K562 (cell line): ENCODE measurements at regions not wholly inside any gene's neighbourhood (a gene's known extent, or its start where the extent isn't known, plus 50 kb on each side); places are given as distances from the start of the nearest gene placed in this dataset.

Experiments
- ATAC-seq: fragments of 200-7000 bp; cut with Tn5 transposase; 3 replicates; pipeline ENCODE4 v1.9.1; 2020; ENCODE audit warnings: moderate library complexity
- BruUV-seq: library from RNA; stranded (reverse); fragments of 400-500 nt; replicated peaks from 2 replicates; lab custom pipeline; 2021; lab: Mats Ljungman, UMichigan
- CTCF ChIA-PET: fragments of 300-600 bp; formaldehyde crosslinking; extraction: SDS; loops from one replicate; lab custom pipeline; 2021; ENCODE audit warnings: low intra/inter-chr PET ratio; lab: Yijun Ruan, JAX
- POLR2A ChIA-PET: fragments of 300-600, 350-650 bp; sonication (Branson Sonifier 250); formaldehyde crosslinking; extraction: SDS; loops from one replicate; lab custom pipeline; 2021; ENCODE audit warnings: antibody characterized with exemption, inconsistent platforms; lab: Yijun Ruan, JAX
- DNase-seq, 4 experiments: peaks; one replicate each; pipeline versions ENCODE4 v3.0.0 to v3.0.0-alpha.2; 2011 to 2018; ENCODE audit warnings: low spot score in 3 of 4, mixed read lengths in 3 of 4; ENCODE audit errors: extremely low read depth in 1 of 4
- FAIRE-seq: peaks from 2 replicates; lab custom pipeline; 2011; peaks lifted over from hg19 to GRCh38; lab: Jason Lieb, UNC
- H2AFZ ChIP-seq: 2 replicates; pipeline ENCODE4 v1.6.0; 2011; ENCODE audit warnings: low read depth, low read length, control low read depth, inconsistent platforms
- H3K27ac ChIP-seq: fragments of 200-600 bp; 3 replicates; pipeline ENCODE4 v1.8.0; 2011; ENCODE audit warnings: low read depth, mild to moderate bottlenecking, control low read depth, inconsistent platforms, low read length, moderate library complexity, mixed read lengths; ENCODE audit errors: extremely low read depth
- H3K27me3 ChIP-seq, 2 experiments: fragments of 300-600 bp in 1 of 2; 2 replicates in 1 of 2; 3 replicates in 1 of 2; pipeline versions ENCODE4 v1.6.0 to v1.8.0; 2011; ENCODE audit warnings: inconsistent platforms in 2 of 2, low read length in 2 of 2, mild to moderate bottlenecking in 1 of 2, mixed read lengths in 1 of 2, moderate library complexity in 1 of 2; ENCODE audit not compliant: control insufficient read depth in 2 of 2, insufficient read depth in 2 of 2
- H3K36me3 ChIP-seq: fragments of 300-600 bp; 3 replicates; pipeline ENCODE4 v1.8.0; 2011; ENCODE audit warnings: mild to moderate bottlenecking, low read length, inconsistent platforms; ENCODE audit not compliant: control insufficient read depth, insufficient read depth
- H3K4me1 ChIP-seq, 2 experiments: fragments of 200-600 bp in 1 of 2; replicated peaks in 1 of 2; 2 replicates in 1 of 2; 3 replicates in 1 of 2; pipeline versions ENCODE4 v1.5.1 to v1.8.0; 2011; ENCODE audit warnings: inconsistent platforms in 2 of 2, low read length in 2 of 2, mild to moderate bottlenecking in 1 of 2, mixed read lengths in 1 of 2, moderate library complexity in 1 of 2; ENCODE audit not compliant: control insufficient read depth in 2 of 2, insufficient read depth in 2 of 2
- H3K4me2 ChIP-seq: 2 replicates; pipeline ENCODE4 v1.6.1; 2011; ENCODE audit warnings: low read length, control low read depth, inconsistent platforms, mixed read lengths; ENCODE audit not compliant: insufficient read depth
- H3K4me3 ChIP-seq: fragments of 200-600 bp; sonication (generic), shearing (Covaris generic); 2 replicates; pipeline ENCODE4 v1.5.1; 2016; ENCODE audit warnings: control low read depth, inconsistent platforms
- H3K79me2 ChIP-seq: fragments of 200-600 bp; 3 replicates; pipeline ENCODE4 v1.8.0; 2011; ENCODE audit warnings: low read length, inconsistent platforms; ENCODE audit not compliant: control insufficient read depth, insufficient read depth
- H3K9ac ChIP-seq, 2 experiments: 2 replicates each; pipeline versions ENCODE4 v1.6.0 to v1.6.1; 2011; ENCODE audit warnings: low read depth in 2 of 2, low read length in 2 of 2, control low read depth in 1 of 2, inconsistent platforms in 1 of 2, mild to moderate bottlenecking in 1 of 2, mixed read lengths in 1 of 2; ENCODE audit not compliant: insufficient read depth in 1 of 2
- H3K9me1 ChIP-seq: one replicate; pipeline ENCODE4 v1.6.0; 2011; ENCODE audit warnings: inconsistent platforms, mild to moderate bottlenecking, low read length, moderate library complexity; ENCODE audit not compliant: control insufficient read depth, insufficient read depth
- H3K9me3 ChIP-seq: replicated peaks from 2 replicates; pipeline ENCODE4 v1.5.1; 2011; ENCODE audit warnings: low read depth, low read length, inconsistent platforms; ENCODE audit not compliant: control insufficient read depth, insufficient read depth
- H4K20me1 ChIP-seq: replicated peaks from 2 replicates; pipeline ENCODE4 v1.6.1; 2011; ENCODE audit warnings: low read length, inconsistent platforms, mixed read lengths; ENCODE audit not compliant: control insufficient read depth, insufficient read depth
- BCOR ChIP-seq: fragments of 450-650 bp; IDR thresholded peaks from 2 replicates; pipeline ENCODE4 v1.6.1; 2016
- C11orf30 ChIP-seq: fragments of 450-650 bp; IDR thresholded peaks from 2 replicates; pipeline ENCODE4 v1.6.1; 2016; ENCODE audit warnings: low read depth, mild to moderate bottlenecking
- FOSL1 ChIP-seq: fragments of 200-800 bp; sonication (Bioruptor generic); conservative IDR thresholded peaks from 2 replicates; pipeline ENCODE4 v1.6.1; 2016; ENCODE audit warnings: missing genetic modification characterization, missing compliant biosample characterization
- KLF13 ChIP-seq: fragments of 450-650 bp; IDR thresholded peaks from 2 replicates; pipeline ENCODE4 v1.6.1; 2016; ENCODE audit warnings: missing genetic modification characterization, low read depth, mild to moderate bottlenecking, missing compliant biosample characterization, moderate library complexity, borderline replicate concordance
- MLX ChIP-seq, 2 experiments: fragments of 450-650 bp in 1 of 2; sonication (generic) in 1 of 2; formaldehyde crosslinking; conservative IDR thresholded peaks; 2 replicates each; pipeline versions ENCODE4 v1.4.0 to v1.8.1; 2020 to 2022; ENCODE audit warnings: mild to moderate bottlenecking in 1 of 2, missing genetic modification reagents in 1 of 2
- NEUROD1 ChIP-seq: fragments of 150-350 bp; IDR thresholded peaks from 2 replicates; pipeline ENCODE4 v1.6.1; 2014; ENCODE audit warnings: borderline replicate concordance, low read length, low read depth; ENCODE audit not compliant: partially characterized antibody
- RNF2 ChIP-seq: sonication (generic); IDR thresholded peaks from 2 replicates; pipeline ENCODE4 v1.6.1; 2016
- THAP7 ChIP-seq: fragments of 250-450 bp; sonication (Bioruptor Pico); IDR thresholded peaks from 2 replicates; pipeline ENCODE4 v1.5.0; 2021
- TSC22D4 ChIP-seq: fragments of 450-650 bp; IDR thresholded peaks from 2 replicates; pipeline ENCODE4 v1.6.1; 2016; ENCODE audit warnings: missing genetic modification characterization, missing biosample characterization, control low read depth
- ZFP30 ChIP-seq: fragments of 250-450 bp; sonication (Bioruptor Pico); IDR thresholded peaks from 2 replicates; pipeline ENCODE4 v1.8.0; 2022; ENCODE audit warnings: moderate library complexity, mild to moderate bottlenecking, inconsistent platforms, borderline replicate concordance
- ZNF140 ChIP-seq: fragments of 250-450 bp; sonication (Bioruptor Pico); IDR thresholded peaks from 2 replicates; pipeline ENCODE4 v1.8.0; 2021; ENCODE audit warnings: moderate library complexity, mild to moderate bottlenecking, inconsistent platforms
- ZNF316 ChIP-seq: fragments of 450-650 bp; IDR thresholded peaks from 2 replicates; pipeline ENCODE4 v1.6.1; 2016
- ZNF551 ChIP-seq: fragments of 250-450 bp; sonication (Bioruptor Pico); IDR thresholded peaks from 2 replicates; pipeline ENCODE4 v1.5.0; 2021; ENCODE audit warnings: mild to moderate bottlenecking, moderate library complexity
- ZNF589 ChIP-seq: fragments of 200-800 bp; sonication (Bioruptor generic); IDR thresholded peaks from 2 replicates; pipeline ENCODE4 v1.6.1; 2016; ENCODE audit warnings: low read depth, missing genetic modification characterization, missing compliant biosample characterization
- whole genome bisulfite sequencing: fragments of 100-300 bp; shearing (Covaris generic); methylation state at CpG from one replicate; pipeline ENCODE4 v1.1.6; 2016; ENCODE audit warnings: low coverage, mixed read lengths; ENCODE audit not compliant: insufficient coverage; ENCODE audit errors: missing lambda C conversion rate; 5-methylcytosine and 5-hydroxymethylcytosine counted together
- in situ Hi-C: fragments of 300-500 bp; cut with MboI; formaldehyde crosslinking; loops from 4 replicates; pipeline ENCODE4 v1.15.0; 2018; ENCODE audit warnings: inconsistent platforms, mixed read lengths
- intact Hi-C: fragments of 100-400 bp; cut with micrococcal nuclease; formaldehyde crosslinking; loops from 2 replicates; pipeline ENCODE4 v1.14.2; 2022
- TF ChIP-seq, protein P1 (sequence below): sonication (generic); formaldehyde crosslinking; IDR thresholded peaks from 2 replicates; pipeline ENCODE4 v1.8.0; 2022; ENCODE audit warnings: missing genetic modification reagents, mild to moderate bottlenecking, moderate library complexity, borderline replicate concordance
- TF ChIP-seq, protein P2 (sequence below): fragments of 250-450 bp; sonication (Bioruptor Pico); IDR thresholded peaks from 2 replicates; pipeline ENCODE4 v1.5.0; 2022; ENCODE audit warnings: mild to moderate bottlenecking
- TF ChIP-seq, protein P3 (sequence below), 3 experiments: IDR thresholded peaks in 2 of 3; conservative IDR thresholded peaks in 1 of 3; 2 replicates each; pipeline ENCODE4 v1.5.1; 2011 to 2012; ENCODE audit warnings: low read length in 3 of 3, mild to moderate bottlenecking in 3 of 3, control low read depth in 2 of 3, improper control_type of control experiment in 1 of 3, inconsistent platforms in 1 of 3, low read depth in 1 of 3, mixed read lengths in 1 of 3, moderate library complexity in 1 of 3; ENCODE audit not compliant: insufficient read depth in 2 of 3

DNA sequence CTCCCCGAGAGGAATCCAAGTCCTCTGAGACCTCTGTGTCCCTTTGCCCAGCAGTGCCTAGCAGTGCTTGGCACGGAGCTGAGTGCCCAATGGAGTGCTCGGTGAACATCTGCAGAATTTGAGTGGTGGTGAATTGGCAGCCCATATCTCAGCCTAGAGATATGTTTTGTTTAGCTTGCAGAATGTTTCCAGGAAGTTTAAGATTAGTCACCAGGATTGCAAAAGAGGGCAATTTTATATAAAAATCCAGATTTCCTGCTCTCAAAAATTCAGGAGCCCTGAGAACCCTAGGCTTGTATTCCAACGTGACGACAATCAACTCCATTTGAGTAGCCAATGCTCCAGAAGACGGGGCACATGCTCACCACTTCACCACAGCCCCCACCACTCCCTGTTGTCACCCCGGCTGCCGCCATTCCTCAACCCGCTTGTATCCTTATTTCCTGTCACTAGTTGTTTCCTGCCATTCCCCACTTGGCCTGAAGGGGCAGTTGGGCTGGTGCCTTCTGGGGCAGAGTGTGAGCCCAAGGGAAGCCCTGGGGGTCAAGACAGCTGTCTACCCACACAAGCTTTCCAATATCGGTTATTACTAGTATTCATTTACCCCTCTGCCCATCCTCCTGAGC lies 116.9 kb downstream of the EFNB1 start:
- Histone ChIP-seq H3K79me2 (no peaks in the 10 kb centered on the region), H3K27me3 (no peaks in the 10 kb centered on the region), H2AFZ (peak overlapping the region; percentile 8; the same call in 1 of the 2 replicates), H3K9ac (no peak overlapping the region), H3K9me1 (no peaks in the 10 kb centered on the region), H3K4me2 (no peak overlapping the region), H3K4me3 (no peak overlapping the region), H3K4me1 (no peaks in the 10 kb centered on the region; a peak in 1 of 5 replicates), H3K36me3 (no peaks in the 10 kb centered on the region), H3K9me3 (no peaks in the 10 kb centered on the region), H4K20me1 (no peaks in the 10 kb centered on the region), H3K27ac (no peak overlapping the region)
- WGBS, result 13% methylated on average over 7 of the region's 10 CpGs
- no TSS peak for BruUV-seq
- ATAC-seq, result peak; percentile 86
- peak; percentile 34 to 42 (median 38) for DNase-seq
- ChIA-PET POLR2A (no interaction called here), CTCF (no interaction called here)
- intact Hi-C loops (no loop called here), in situ Hi-C loops (no loop called here)
- no peak for FAIRE-seq
- TF ChIP-seq RNF2, result no peak
- no peak for TF ChIP-seq ZNF551 (CRISPR knock-in tag)
- TF ChIP-seq THAP7 (CRISPR knock-in tag), result no peak
- no peak for TF ChIP-seq ZNF589 (CRISPR knock-in tag)
- TF ChIP-seq MLX (CRISPR knock-in tag; conservative IDR thresholded peaks at IDR 0.05), result no peak
- TF ChIP-seq, protein P1, sequence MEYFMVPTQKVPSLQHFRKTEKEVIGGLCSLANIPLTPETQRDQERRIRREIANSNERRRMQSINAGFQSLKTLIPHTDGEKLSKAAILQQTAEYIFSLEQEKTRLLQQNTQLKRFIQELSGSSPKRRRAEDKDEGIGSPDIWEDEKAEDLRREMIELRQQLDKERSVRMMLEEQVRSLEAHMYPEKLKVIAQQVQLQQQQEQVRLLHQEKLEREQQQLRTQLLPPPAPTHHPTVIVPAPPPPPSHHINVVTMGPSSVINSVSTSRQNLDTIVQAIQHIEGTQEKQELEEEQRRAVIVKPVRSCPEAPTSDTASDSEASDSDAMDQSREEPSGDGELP (CRISPR knock-in tag), result no peak
- TF ChIP-seq ZNF316, result 0 out of 2 replicates have a peak, but pooled peaks have one; percentile 16
- TF ChIP-seq, protein P2, sequence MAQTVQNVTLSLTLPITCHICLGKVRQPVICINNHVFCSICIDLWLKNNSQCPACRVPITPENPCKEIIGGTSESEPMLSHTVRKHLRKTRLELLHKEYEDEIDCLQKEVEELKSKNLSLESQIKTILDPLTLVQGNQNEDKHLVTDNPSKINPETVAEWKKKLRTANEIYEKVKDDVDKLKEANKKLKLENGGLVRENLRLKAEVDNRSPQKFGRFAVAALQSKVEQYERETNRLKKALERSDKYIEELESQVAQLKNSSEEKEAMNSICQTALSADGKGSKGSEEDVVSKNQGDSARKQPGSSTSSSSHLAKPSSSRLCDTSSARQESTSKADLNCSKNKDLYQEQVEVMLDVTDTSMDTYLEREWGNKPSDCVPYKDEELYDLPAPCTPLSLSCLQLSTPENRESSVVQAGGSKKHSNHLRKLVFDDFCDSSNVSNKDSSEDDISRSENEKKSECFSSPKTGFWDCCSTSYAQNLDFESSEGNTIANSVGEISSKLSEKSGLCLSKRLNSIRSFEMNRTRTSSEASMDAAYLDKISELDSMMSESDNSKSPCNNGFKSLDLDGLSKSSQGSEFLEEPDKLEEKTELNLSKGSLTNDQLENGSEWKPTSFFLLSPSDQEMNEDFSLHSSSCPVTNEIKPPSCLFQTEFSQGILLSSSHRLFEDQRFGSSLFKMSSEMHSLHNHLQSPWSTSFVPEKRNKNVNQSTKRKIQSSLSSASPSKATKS (CRISPR knock-in tag), result no peak
- TF ChIP-seq, protein P3, sequence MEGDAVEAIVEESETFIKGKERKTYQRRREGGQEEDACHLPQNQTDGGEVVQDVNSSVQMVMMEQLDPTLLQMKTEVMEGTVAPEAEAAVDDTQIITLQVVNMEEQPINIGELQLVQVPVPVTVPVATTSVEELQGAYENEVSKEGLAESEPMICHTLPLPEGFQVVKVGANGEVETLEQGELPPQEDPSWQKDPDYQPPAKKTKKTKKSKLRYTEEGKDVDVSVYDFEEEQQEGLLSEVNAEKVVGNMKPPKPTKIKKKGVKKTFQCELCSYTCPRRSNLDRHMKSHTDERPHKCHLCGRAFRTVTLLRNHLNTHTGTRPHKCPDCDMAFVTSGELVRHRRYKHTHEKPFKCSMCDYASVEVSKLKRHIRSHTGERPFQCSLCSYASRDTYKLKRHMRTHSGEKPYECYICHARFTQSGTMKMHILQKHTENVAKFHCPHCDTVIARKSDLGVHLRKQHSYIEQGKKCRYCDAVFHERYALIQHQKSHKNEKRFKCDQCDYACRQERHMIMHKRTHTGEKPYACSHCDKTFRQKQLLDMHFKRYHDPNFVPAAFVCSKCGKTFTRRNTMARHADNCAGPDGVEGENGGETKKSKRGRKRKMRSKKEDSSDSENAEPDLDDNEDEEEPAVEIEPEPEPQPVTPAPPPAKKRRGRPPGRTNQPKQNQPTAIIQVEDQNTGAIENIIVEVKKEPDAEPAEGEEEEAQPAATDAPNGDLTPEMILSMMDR (IDR thresholded peaks at IDR 0.05 in 2 of 3, conservative IDR thresholded peaks at IDR 0.05 in 1 of 3; ENCODE audit: insufficient read depth in 2 of 3, low read depth in 1 of 3, low read length in 3 of 3), result peak; percentile 33 to 49 (median 41); a peak in 5 of 6 replicates
- no peak for TF ChIP-seq C11orf30
- TF ChIP-seq KLF13 (tag), result no peak
- no peak for TF ChIP-seq FOSL1
- TF ChIP-seq ZFP30, result no peak
- TF ChIP-seq NEUROD1, result no peak
- TF ChIP-seq BCOR, result no peak
- TF ChIP-seq ZNF140 (CRISPR knock-in tag), result no peak
- no peak for TF ChIP-seq TSC22D4 (tag)
